K562 (cell line): ENCODE measurements at regions not wholly inside any gene's neighbourhood (a gene's known extent, or its start where the extent isn't known, plus 50 kb on each side); places are given as distances from the start of the nearest gene placed in this dataset.

Experiments
- ATAC-seq: fragments of 200-7000 bp; cut with Tn5 transposase; 3 replicates; pipeline ENCODE4 v1.9.1; 2020; ENCODE audit warnings: moderate library complexity
- BruUV-seq: library from RNA; stranded (reverse); fragments of 400-500 nt; replicated peaks from 2 replicates; lab custom pipeline; 2021; lab: Mats Ljungman, UMichigan
- CTCF ChIA-PET: fragments of 300-600 bp; formaldehyde crosslinking; extraction: SDS; loops from one replicate; lab custom pipeline; 2021; ENCODE audit warnings: low intra/inter-chr PET ratio; lab: Yijun Ruan, JAX
- POLR2A ChIA-PET: fragments of 300-600, 350-650 bp; sonication (Branson Sonifier 250); formaldehyde crosslinking; extraction: SDS; loops from one replicate; lab custom pipeline; 2021; ENCODE audit warnings: antibody characterized with exemption, inconsistent platforms; lab: Yijun Ruan, JAX
- DNase-seq, 4 experiments: peaks; one replicate each; pipeline versions ENCODE4 v3.0.0 to v3.0.0-alpha.2; 2011 to 2018; ENCODE audit warnings: low spot score in 3 of 4, mixed read lengths in 3 of 4; ENCODE audit errors: extremely low read depth in 1 of 4
- FAIRE-seq: peaks from 2 replicates; lab custom pipeline; 2011; peaks lifted over from hg19 to GRCh38; lab: Jason Lieb, UNC
- H2AFZ ChIP-seq: 2 replicates; pipeline ENCODE4 v1.6.0; 2011; ENCODE audit warnings: low read depth, low read length, control low read depth, inconsistent platforms
- H3K27ac ChIP-seq: fragments of 200-600 bp; 3 replicates; pipeline ENCODE4 v1.8.0; 2011; ENCODE audit warnings: low read depth, mild to moderate bottlenecking, control low read depth, inconsistent platforms, low read length, moderate library complexity, mixed read lengths; ENCODE audit errors: extremely low read depth
- H3K27me3 ChIP-seq, 2 experiments: fragments of 300-600 bp in 1 of 2; 2 replicates in 1 of 2; 3 replicates in 1 of 2; pipeline versions ENCODE4 v1.6.0 to v1.8.0; 2011; ENCODE audit warnings: inconsistent platforms in 2 of 2, low read length in 2 of 2, mild to moderate bottlenecking in 1 of 2, mixed read lengths in 1 of 2, moderate library complexity in 1 of 2; ENCODE audit not compliant: control insufficient read depth in 2 of 2, insufficient read depth in 2 of 2
- H3K36me3 ChIP-seq: fragments of 300-600 bp; 3 replicates; pipeline ENCODE4 v1.8.0; 2011; ENCODE audit warnings: mild to moderate bottlenecking, low read length, inconsistent platforms; ENCODE audit not compliant: control insufficient read depth, insufficient read depth
- H3K4me1 ChIP-seq, 2 experiments: fragments of 200-600 bp in 1 of 2; replicated peaks in 1 of 2; 2 replicates in 1 of 2; 3 replicates in 1 of 2; pipeline versions ENCODE4 v1.5.1 to v1.8.0; 2011; ENCODE audit warnings: inconsistent platforms in 2 of 2, low read length in 2 of 2, mild to moderate bottlenecking in 1 of 2, mixed read lengths in 1 of 2, moderate library complexity in 1 of 2; ENCODE audit not compliant: control insufficient read depth in 2 of 2, insufficient read depth in 2 of 2
- H3K4me2 ChIP-seq: 2 replicates; pipeline ENCODE4 v1.6.1; 2011; ENCODE audit warnings: low read length, control low read depth, inconsistent platforms, mixed read lengths; ENCODE audit not compliant: insufficient read depth
- H3K4me3 ChIP-seq: fragments of 200-600 bp; sonication (generic), shearing (Covaris generic); 2 replicates; pipeline ENCODE4 v1.5.1; 2016; ENCODE audit warnings: control low read depth, inconsistent platforms
- H3K79me2 ChIP-seq: fragments of 200-600 bp; 3 replicates; pipeline ENCODE4 v1.8.0; 2011; ENCODE audit warnings: low read length, inconsistent platforms; ENCODE audit not compliant: control insufficient read depth, insufficient read depth
- H3K9ac ChIP-seq, 2 experiments: 2 replicates each; pipeline versions ENCODE4 v1.6.0 to v1.6.1; 2011; ENCODE audit warnings: low read depth in 2 of 2, low read length in 2 of 2, control low read depth in 1 of 2, inconsistent platforms in 1 of 2, mild to moderate bottlenecking in 1 of 2, mixed read lengths in 1 of 2; ENCODE audit not compliant: insufficient read depth in 1 of 2
- H3K9me1 ChIP-seq: one replicate; pipeline ENCODE4 v1.6.0; 2011; ENCODE audit warnings: inconsistent platforms, mild to moderate bottlenecking, low read length, moderate library complexity; ENCODE audit not compliant: control insufficient read depth, insufficient read depth
- H3K9me3 ChIP-seq: replicated peaks from 2 replicates; pipeline ENCODE4 v1.5.1; 2011; ENCODE audit warnings: low read depth, low read length, inconsistent platforms; ENCODE audit not compliant: control insufficient read depth, insufficient read depth
- H4K20me1 ChIP-seq: replicated peaks from 2 replicates; pipeline ENCODE4 v1.6.1; 2011; ENCODE audit warnings: low read length, inconsistent platforms, mixed read lengths; ENCODE audit not compliant: control insufficient read depth, insufficient read depth
- EHMT2 ChIP-seq: fragments of 450-650 bp; IDR thresholded peaks from 2 replicates; pipeline ENCODE4 v1.6.1; 2018; ENCODE audit warnings: antibody characterized with exemption
- ELF1 ChIP-seq: fragments of 200-800 bp; sonication (Bioruptor generic); IDR thresholded peaks from 2 replicates; pipeline ENCODE4 v1.6.1; 2016; ENCODE audit warnings: missing genetic modification characterization, missing compliant biosample characterization
- ELF4 ChIP-seq: fragments of 450-650 bp; formaldehyde crosslinking; IDR thresholded peaks from 2 replicates; pipeline ENCODE4 v1.4.0; 2022; ENCODE audit warnings: missing genetic modification characterization
- HMGN3 ChIP-seq: IDR thresholded peaks from 2 replicates; pipeline ENCODE4 v1.6.1; 2011; ENCODE audit warnings: borderline replicate concordance, low read depth, mild to moderate bottlenecking, mixed read lengths, low read length; ENCODE audit not compliant: insufficient read length; ENCODE audit errors: extremely low read depth
- PTRF ChIP-seq: fragments of 450-650 bp; IDR thresholded peaks from 2 replicates; pipeline ENCODE4 v1.6.1; 2016; ENCODE audit warnings: mild to moderate bottlenecking, missing genetic modification characterization, missing compliant biosample characterization
- RCOR1 ChIP-seq, 2 experiments: IDR thresholded peaks; 2 replicates each; pipeline ENCODE4 v1.6.1; 2012; ENCODE audit warnings: low read depth in 2 of 2, low read length in 2 of 2, borderline replicate concordance in 1 of 2, improper control_type of control experiment in 1 of 2
- RNF2 ChIP-seq: sonication (generic); IDR thresholded peaks from 2 replicates; pipeline ENCODE4 v1.6.1; 2016
- SIN3A ChIP-seq, 2 experiments: fragments of 150-350 bp in 1 of 2; IDR thresholded peaks; 2 replicates each; pipeline ENCODE4 v1.6.1; 2011 to 2016; ENCODE audit warnings: borderline replicate concordance in 2 of 2, low read depth in 2 of 2, low read length in 2 of 2, mild to moderate bottlenecking in 2 of 2, moderate library complexity in 2 of 2; ENCODE audit not compliant: control insufficient read depth in 1 of 2
- SMARCA4 ChIP-seq: fragments of 450-650 bp; IDR thresholded peaks from 2 replicates; pipeline ENCODE4 v1.6.1; 2016
- SREBF1 ChIP-seq: fragments of 150-350 bp; IDR thresholded peaks from 2 replicates; pipeline ENCODE4 v1.6.1; 2014; ENCODE audit warnings: antibody characterized with exemption, low read depth, low read length, borderline replicate concordance
- TAF9B ChIP-seq: fragments of 450-650 bp; IDR thresholded peaks from 2 replicates; pipeline ENCODE4 v1.6.1; 2018; ENCODE audit warnings: mild to moderate bottlenecking; ENCODE audit not compliant: partially characterized antibody
- ZNF551 ChIP-seq: fragments of 250-450 bp; sonication (Bioruptor Pico); IDR thresholded peaks from 2 replicates; pipeline ENCODE4 v1.5.0; 2021; ENCODE audit warnings: mild to moderate bottlenecking, moderate library complexity
- WGBS: fragments of 100-300 bp; shearing (Covaris generic); methylation state at CpG from one replicate; pipeline ENCODE4 v1.1.6; 2016; ENCODE audit warnings: low coverage, mixed read lengths; ENCODE audit not compliant: insufficient coverage; ENCODE audit errors: missing lambda C conversion rate; 5-methylcytosine and 5-hydroxymethylcytosine counted together
- in situ Hi-C: fragments of 300-500 bp; cut with MboI; formaldehyde crosslinking; loops from 4 replicates; pipeline ENCODE4 v1.15.0; 2018; ENCODE audit warnings: inconsistent platforms, mixed read lengths
- intact Hi-C: fragments of 100-400 bp; cut with micrococcal nuclease; formaldehyde crosslinking; loops from 2 replicates; pipeline ENCODE4 v1.14.2; 2022

DNA sequence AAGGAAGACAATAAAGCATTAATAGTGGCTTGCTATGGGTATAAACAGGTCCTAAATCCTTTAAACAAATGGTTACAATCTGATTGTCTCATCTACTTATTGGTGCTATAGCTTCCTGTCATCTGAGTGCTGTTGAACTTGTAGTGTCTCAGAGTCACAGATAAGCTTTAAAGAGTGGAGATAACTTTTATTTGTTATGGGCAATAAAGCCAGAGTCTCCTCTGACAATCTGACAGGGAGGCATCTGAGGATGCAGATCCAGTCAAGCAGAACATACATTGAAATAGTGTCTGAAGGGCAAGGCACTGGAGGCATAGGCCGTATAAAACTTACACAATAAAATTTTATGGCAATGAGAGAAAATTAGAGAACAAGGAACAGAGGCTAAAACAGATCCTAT is 1132.4 kb upstream of the CDH2 start:
- no peak for TF ChIP-seq ZNF551 (CRISPR knock-in tag)
- no peak for TF ChIP-seq EHMT2
- TF ChIP-seq RNF2, result no peak
- no peak for TF ChIP-seq ELF4
- TF ChIP-seq SMARCA4, result no peak
- TF ChIP-seq PTRF (tag), result no peak
- no peak for TF ChIP-seq SIN3A (IDR thresholded peaks at IDR 0.05; ENCODE audit: borderline replicate concordance in 2 of 2, control insufficient read depth in 1 of 2, low read depth in 2 of 2, low read length in 2 of 2)
- no peak for TF ChIP-seq RCOR1 (IDR thresholded peaks at IDR 0.05; ENCODE audit: borderline replicate concordance in 1 of 2, low read depth in 2 of 2, low read length in 2 of 2)
- TF ChIP-seq TAF9B, result no peak
- TF ChIP-seq SREBF1, result no peak
- no peak for TF ChIP-seq HMGN3
- TF ChIP-seq ELF1 (tag), result no peak
- Histone ChIP-seq H3K4me2 (no peak overlapping the region), H2AFZ (no peak overlapping the region), H3K79me2 (no peaks in the 10 kb centered on the region), H3K9me1 (no peaks in the 10 kb centered on the region), H4K20me1 (no peaks in the 10 kb centered on the region), H3K4me3 (no peak overlapping the region), H3K4me1 (no peaks in the 10 kb centered on the region), H3K9me3 (no peaks in the 10 kb centered on the region), H3K9ac (no peak overlapping the region), H3K27ac (no peak overlapping the region), H3K36me3 (no peaks in the 10 kb centered on the region), H3K27me3 (no peaks in the 10 kb centered on the region)
- no peak for FAIRE-seq
- WGBS, result 0% methylated on average over 1 of the region's 1 CpG
- in situ Hi-C loops (no loop called here), intact Hi-C loops (no loop called here)
- no TSS peak for BruUV-seq
- DNase-seq, result no peak
- CTCF ChIA-PET, result no interaction called here
- POLR2A ChIA-PET, result no interaction called here
- ATAC-seq, result no peak
